CD4-positive, alpha-beta T cell treated with Interleukin-15 for 1 hour (primary cell): ENCODE measurements at regions not wholly inside any gene's neighbourhood (a gene's known extent, or its start where the extent isn't known, plus 50 kb on each side); places are given as distances from the start of the nearest gene placed in this dataset.

ENCODE experiments used
- DNase-seq: peaks from one replicate; pipeline ENCODE4 v3.0.0-alpha.2; 2020

GRCh38 chr10:131743190-131744151 is 157.3 kb upstream of the PPP2R2D start:
- peak; percentile 57 for DNase-seq

- no peak for DNase-seq
Measured at GRCh38 chr10:131744346-131744745, 156.5 kb upstream of the PPP2R2D start.

DNA sequence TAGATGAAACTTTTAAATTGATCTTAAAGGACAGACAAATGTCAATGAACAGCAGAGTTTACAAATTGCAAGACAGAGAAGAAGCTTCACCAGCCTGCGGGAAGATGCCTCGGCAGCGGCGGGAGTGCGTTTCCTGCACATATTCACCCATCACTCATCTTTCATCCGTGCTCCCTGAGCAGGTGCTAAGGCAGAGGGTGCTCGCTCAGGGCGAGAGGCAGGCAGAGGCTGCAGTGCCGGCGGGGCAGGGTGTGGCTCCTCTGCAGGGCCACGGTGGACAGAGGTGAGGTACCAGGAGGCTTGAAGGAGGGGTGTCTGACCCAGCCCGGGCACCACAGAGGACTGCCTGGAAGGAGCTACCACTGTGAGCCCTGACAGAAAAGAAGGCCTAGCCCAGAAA is 155.2 kb upstream of the PPP2R2D start:
- DNase-seq = no peak

- DNase-seq = no peak
Measured at GRCh38 chr10:131746241-131746711, 154.5 kb upstream of the PPP2R2D start.

GRCh38 chr10:131746785-131747184 is 154.0 kb upstream of the PPP2R2D start:
- no peak for DNase-seq

DNA sequence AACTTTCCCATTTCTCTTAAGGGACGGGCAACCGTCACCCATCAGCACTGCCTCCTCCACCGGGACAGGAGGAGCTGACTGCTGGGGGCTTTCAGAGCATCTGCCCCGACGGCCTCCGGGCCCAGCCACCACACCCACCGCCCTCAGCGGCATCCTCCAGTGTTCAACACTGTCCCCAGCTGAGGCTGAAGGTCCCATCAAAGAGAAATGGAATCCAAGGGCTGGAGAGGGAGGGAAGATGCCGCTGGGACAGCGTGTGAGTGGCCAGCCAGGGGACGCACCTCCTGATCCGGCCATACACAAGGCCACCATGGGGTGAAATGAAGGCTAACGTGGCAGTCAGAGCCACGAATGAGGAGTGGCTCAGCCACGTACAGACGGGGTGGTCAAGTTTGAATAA is 153.6 kb upstream of the PPP2R2D start:
- DNase-seq = no peak

GRCh38 chr10:131747791-131748190 is 153.0 kb upstream of the PPP2R2D start:
- no peak for DNase-seq

DNA sequence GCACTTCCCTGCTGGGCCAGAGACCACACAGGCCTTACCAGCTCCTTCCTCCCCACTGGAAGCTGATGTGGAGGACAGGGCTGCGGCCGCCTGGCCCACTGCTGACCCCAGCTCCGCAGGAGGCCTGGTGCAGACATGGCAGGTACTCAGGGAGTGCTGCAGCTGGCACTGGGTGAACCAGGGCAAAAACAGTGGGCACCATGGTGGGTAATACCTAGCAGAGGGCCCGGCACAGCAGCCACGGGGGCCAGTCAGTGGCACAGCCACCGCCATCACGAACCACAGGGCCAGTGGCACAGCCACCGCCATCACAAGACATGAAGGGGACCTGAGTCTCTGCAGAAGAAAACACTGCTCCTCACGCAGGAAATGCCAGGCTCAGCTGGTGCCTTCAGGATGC is 152.6 kb upstream of the PPP2R2D start:
- DNase-seq = no peak

- DNase-seq = no peak
Measured at GRCh38 chr10:131748831-131749766, 151.7 kb upstream of the PPP2R2D start.

- DNase-seq = no peak
Measured at GRCh38 chr10:131749767-131750142, 151.1 kb upstream of the PPP2R2D start.

DNA sequence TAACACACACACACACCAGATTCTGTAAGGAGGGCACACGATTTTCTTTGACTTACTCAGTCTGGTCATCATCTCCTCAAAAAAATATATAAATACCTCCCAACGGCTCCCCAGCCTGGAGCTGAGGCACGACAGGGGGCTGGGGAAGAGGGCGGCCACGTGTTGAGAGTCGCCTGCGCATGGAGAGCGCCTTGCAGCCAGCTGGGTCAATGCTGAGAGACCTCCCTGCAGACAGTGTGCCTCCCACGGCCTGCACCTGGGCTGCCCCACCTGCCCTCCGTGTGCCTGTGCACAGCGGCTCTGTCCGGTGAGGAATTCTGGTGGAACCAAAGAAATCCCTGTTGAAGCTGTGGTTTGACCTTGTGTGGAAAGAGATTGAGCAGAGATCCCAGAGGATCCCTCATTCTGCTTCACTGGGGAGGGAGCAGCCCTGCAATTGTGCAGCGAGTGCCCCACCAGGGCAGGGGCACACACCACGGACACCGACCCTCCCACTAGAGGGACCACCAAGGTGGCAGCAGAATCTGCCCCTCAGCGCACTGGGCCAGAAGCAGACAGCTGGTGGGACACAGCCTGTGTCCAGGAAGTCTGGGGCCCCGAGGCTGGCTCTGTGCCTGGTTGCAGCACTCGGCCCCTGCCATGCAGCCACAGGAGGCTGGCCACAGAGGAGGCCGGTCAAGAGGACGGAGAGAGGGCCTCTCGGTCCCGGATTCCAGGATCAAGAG is 150.5 kb upstream of the PPP2R2D start:
- DNase-seq = no peak

DNA sequence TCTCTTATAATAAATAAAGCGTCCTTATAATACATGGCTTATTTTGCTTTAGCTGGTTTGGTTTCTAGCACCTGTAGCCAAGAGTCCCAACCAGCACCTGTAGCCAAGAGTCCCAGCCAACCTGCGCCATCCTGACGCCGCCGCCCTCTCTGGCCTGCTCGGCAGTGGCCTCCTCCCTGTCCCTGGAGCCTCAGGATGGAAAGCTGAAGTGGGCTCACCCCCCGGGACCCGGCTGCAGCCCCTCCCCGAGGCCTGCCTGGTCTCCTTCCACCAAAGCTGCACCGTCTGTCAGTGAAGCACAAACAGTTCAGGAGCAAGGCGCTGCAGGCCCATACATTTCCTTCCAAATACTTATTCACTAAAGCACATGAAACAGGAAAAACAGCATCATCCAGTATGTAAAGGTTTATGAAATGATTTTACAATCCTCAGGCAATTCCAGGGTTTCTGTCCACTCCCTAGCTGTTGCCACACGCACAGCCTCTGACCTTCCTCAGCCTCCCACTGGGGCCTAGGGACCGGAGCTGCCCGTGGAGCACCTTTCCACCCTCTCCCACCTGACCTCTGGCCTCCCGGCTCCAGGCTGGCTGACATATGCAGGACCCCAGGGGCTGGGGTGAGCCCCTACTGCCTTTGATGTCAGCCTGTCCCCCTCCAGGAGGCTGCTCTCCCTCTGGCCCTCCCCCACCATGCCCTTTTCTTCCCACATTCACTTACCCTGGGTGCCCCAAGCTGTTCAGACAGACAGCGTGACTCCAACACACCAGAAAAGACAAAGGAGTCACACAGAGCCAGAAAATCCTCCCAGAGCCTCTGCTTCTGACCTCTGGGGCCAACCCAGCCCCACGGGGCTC is 149.6 kb upstream of the PPP2R2D start:
- DNase-seq = no peak

DNA sequence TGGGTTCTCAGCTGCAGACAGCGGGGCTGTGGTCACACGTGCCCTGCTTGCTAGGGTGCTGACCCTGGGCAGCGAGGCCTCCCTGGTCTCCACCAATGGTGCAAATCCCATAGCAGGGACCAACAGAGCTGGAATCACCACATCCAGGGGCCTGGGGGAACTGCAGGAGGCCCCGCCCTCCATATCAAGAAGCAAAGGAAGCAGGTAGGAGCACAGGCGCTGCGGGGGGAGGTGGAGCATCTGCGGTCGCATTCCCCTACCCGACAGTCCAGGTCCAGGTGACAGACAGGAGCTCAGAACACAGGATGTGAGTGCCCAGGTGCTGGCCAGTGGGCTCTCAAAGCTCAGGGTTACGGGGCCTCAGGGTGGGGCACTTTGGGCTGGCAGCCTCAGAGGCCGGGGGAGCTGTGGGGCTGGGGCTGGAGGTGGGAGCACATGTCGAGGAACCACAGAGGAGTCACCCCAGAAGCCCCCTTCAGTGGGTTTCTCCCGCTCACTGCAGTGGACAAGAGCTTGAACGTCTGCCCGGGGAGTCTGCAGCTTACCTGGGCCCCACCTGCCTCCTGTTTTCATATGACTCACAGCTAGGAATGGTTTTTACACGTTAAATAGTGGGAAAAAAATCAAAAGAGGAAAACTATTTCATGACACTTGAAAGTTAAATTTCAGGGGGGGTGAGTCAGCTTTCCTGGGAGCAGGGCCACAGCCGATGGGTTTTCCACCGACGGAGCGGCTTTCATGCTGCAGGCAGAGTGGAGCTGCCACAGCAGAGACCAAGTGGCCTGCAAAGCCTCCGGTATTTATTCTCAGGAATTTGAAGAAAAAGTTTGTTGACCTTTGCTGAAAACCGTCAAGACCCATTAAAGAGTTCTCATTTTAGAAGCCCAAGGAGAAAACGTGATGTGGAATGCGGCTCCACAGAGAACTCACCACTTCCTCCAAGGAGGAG is 148.7 kb upstream of the PPP2R2D start:
- no peak for DNase-seq

DNA sequence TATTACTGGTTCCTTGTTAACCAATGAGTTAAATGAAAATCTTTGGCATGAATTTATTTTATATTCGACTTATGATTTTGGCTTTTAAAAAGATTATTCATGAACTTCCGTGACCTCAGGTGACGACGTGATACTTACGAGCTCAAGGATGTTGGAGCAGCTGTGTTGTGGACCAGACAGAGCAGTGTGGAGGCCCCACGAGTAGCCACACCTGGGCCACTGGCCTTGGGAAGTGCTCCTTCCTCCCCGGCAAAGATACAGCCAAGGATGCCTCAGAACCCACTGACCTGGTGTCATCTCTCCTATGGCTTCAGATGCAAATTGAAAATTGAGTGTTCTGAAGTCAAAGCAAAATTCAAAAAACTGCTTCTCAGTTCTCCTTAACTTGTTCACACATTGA is 147.5 kb upstream of the PPP2R2D start:
- DNase-seq = no peak

GRCh38 chr10:131755200-131755599 is 145.6 kb upstream of the PPP2R2D start:
- DNase-seq = no peak

GRCh38 chr10:131757285-131758058 is 143.3 kb upstream of the PPP2R2D start:
- no peak for DNase-seq

- DNase-seq = no peak
Measured at GRCh38 chr10:131758062-131758938, 142.5 kb upstream of the PPP2R2D start.

- no peak for DNase-seq
Measured at GRCh38 chr10:131758939-131759301, 141.9 kb upstream of the PPP2R2D start.

DNA sequence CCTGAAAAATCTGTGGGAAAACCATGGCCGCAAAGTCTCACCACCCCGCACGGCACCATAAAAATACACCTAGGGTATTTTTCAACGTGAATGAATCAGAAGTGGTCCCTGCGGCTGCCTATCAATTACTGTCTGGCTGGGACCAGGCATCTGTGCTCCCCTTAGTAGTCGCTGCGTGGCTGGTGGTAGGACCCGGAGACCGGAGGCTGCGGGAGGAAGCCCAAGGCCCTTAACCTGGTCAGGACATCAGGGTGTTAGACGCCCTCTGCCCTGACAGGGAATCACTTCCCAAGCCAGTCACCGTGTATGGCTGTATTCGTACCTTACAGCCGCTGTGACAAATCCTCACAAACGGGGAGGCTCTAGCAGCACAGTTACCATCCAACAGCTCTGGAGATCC is 141.5 kb upstream of the PPP2R2D start:
- DNase-seq = no peak
